Skin of body (tissue), 1 donor: ENCODE measurements at regions not wholly inside any gene's neighbourhood (a gene's known extent, or its start where the extent isn't known, plus 50 kb on each side); places are given as distances from the start of the nearest gene placed in this dataset.

Experiments used
- DNase-seq: peaks from one replicate; lab custom pipeline; 2025; lab: John Stamatoyannopoulos, UW

- DNase-seq, result no peak
Observed at GRCh38 chr2:8027387-8027786, 654.5 kb upstream of the ID2 start.

GRCh38 chr2:8028036-8028435, 653.8 kb upstream of the ID2 start:
- DNase-seq, result no peak

DNA sequence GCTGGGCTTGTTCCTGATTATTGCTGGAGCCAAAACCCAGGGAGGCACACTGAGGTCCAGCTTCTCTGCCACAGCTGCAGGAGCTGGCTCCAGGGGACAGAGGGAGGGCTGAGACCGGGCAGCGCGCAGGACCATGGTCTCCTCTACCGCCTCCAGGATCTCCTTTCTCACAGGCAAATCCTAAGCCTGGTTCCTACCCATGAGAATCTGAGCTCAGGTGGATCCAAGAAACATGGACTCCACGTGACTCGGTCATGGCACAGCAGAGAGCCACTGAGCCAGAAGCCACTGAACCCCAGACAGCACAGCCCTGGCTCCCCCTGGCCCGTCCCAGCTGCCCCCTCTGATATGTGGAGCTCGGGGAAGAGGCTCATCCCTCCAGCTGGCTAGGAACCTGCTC, 653.4 kb upstream of the ID2 start:
- no peak for DNase-seq

GRCh38 chr2:8028981-8029380, 652.9 kb upstream of the ID2 start:
- DNase-seq, result no peak

DNA sequence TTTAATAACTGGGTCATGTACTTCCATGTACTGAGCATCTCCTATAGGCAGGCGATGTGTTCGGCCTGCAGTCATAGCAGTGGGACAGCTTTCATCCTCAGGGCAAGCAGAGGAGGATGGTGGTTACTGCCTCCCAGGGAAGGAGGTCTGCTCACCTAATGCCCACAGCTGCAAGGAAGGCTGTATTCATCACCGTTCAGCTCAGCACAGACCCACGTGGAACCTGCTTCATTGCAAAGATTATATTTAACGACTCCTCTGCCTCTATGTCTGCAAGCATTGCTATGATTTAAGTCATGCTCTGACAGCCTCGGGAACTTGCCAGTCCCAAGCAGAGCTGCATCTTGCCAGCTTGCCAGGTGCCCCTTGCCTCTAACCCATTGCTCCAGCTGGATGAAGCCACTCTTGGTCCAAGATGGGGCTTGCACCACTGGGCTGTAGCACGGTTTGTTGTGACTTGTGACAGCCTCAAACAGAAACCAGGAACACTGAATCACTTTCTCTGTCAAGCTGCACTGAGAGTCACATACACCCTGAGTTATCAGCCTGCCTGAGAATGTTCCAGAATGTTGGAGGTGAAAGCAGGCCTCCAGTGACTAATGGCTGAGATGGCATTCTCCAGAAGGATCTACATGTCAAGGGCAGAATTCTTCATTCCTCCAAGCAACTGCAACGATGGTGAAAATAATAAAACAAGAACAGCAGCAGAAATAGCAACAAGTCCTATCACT, 651.1 kb upstream of the ID2 start:
- no peak for DNase-seq

DNA sequence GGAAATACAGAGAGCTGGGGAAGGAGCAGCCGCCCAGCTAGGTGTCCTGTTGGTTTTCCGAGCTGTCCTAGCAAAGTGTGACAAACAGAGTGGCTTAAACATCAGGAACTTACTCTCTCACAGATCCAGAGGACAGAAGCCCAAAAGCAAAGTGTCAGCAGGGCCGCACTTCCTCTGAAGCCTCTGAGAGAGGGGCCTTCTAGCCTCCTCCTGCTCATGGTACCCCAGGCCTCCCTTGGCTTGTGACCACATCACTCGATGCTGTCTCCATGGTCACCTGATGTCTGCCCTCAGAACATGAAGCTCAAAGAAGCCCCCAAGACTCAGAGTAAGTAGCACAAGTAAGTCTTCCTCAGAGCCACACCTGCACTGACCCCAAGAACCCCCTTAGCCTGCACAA, 650.5 kb upstream of the ID2 start:
- no peak for DNase-seq

DNA sequence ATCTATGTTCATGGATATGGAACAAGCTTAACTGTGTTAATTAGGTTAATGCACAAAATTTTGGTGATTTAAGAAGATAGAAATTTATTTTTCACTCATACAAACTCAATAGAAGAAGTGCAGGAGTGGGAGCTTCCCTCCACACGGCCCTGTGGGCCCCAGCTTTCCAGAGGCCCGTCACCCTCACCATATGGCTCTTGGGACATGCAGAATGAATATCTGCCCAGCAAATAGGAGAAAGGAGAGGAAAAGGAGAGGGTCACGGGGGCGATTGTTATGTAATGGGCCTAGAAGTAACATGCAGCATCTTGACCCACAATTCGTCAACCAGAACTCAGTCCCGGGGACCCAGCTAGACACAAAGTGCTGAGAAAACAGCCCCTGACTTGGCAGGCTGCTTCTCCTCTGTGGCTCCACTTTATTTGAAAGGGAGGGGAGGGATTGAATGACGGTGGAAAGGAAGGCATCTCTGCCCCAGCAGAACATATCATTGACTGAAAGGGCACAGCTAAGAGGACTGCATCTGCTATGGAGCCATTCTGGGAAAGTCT, 648.2 kb upstream of the ID2 start:
- DNase-seq, result no peak

DNA sequence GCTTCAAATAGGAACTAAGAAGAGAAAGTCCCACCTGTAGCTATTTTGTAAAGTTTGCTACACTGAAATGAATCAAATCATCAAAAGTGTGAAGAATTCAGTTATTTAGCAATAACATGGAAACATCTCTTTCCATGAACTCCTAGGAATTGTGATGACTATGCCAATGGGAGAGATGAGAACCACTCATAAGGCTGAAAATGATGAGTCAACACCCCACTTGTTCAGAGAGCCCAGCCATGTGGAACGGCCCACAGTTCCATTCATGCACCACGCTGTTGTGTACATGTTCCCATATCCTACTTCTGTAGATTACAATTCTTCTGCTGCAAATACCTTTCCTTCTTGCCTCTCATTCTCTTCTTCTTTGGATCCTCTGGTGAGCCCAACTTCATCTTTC, 645.5 kb upstream of the ID2 start:
- no peak for DNase-seq

DNA sequence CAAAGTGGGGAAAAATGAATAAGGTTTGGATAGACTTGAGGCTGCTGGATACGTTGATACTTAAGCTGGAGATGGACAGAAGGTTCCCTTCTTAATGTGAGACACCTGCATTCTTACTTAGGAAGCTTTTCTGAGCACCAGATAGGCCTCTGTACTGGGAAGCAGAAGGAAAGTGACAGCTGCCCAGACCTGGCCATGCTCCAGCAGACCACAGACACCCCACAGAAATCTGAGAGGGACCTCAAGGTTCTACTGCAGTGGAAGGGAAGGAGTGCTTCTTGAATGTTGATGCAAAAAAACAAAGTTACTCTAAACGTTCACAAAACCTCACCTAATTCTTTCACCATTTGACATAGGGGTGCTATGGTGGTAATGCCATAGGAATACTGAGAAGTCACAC, 642.1 kb upstream of the ID2 start:
- DNase-seq, result no peak

GRCh38 chr2:8043295-8043694, 638.6 kb upstream of the ID2 start:
- no peak for DNase-seq

DNA sequence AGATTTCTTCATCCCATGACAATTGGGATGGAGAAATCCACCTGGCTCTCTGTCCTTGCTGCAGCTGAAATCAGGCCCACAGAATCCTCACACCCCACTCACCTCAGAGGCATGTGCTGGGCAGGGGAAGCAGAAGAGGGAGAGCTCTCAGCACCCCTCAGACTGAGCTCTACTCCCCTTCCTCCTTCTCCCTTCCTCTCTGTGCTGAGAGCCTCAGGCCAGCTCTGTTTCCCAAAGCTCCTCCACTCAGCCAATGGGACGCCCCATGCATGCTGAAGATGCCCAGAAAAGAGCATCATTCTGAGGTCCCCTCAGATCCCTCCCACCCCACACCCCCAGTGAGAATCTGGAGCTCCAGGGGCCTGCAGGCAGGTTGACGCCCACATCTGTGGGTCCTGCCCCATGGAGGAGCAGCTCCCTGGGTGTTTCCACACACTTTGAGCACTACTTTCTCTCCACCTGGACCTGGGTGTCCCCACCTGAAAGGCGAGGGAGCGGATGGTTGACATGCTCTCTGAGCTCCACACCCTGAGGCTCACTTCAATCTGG, 637.7 kb upstream of the ID2 start:
- no peak for DNase-seq

GRCh38 chr2:8045081-8045614, 636.7 kb upstream of the ID2 start:
- no peak for DNase-seq

DNA sequence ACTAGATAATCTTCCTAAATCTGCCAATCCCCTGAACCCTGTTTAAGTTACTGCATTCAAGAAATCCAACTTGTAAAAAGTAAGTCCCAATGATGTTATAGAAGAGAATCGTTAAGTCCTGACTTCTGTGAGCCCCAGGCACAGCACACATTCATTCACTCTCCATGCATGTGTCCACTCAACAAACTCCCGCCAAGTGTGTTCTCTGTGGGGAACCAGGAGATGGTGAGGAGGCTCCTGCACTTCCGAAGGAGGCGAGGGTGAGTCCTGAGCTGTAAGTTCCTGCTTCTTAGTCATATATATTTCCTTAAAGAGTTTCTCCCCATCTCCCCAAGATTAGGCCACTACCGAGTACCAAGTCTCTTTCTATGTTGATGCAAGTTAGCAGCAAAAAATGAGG, 635.0 kb upstream of the ID2 start:
- no peak for DNase-seq

DNA sequence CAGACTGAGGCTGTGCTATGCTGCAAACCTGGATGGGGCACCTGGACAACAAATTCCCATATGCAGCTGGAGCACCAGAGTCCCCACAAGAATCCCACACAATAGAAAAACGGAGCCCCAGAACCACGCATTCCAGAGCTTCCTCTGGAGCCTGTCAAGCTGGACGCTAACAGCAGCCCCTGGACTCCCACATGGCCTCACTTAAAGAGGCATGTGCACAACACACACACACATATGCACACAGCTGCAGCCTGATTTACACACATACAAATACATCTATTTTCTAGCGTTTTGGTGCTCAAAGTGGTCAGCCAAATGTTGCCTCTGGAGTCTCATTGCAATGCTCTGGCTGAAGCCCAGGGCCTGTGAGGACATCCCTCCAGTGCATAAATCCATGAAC, 632.7 kb upstream of the ID2 start:
- DNase-seq, result peak; percentile 60

DNA sequence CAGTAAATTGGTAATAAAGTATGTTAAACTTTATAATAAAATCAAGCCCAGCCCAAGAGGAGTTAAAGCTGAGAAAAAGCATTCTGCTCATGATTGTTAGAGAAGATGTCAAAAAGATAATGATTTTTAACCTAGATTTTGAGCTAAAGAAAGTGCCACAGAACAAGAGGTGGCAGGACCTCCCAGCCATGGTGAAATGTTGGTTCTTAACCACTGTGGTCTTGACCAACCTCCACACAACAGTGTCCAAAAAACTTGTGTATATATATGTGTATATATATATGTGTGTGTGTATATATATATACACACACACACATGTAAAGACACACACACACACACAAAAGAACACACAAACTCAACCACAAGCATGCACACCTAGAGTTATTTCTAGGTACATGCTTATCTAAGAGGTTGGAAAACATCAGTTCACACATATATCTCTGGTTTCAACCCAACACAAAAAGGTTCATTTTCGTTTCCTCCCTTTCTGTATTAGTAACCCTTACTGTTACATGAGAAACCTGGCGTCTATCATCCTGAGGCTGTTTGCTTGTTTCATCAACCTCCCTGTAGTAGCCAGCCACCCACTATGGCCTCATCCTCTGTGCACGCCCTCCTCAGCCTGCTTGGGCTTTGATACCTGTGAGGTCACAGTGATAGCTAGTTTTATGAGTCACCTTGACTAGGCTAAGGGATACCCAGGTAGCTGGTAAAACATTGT, 631.8 kb upstream of the ID2 start:
- no peak for DNase-seq

- DNase-seq, result no peak
Observed at GRCh38 chr2:8053216-8053615, 628.6 kb upstream of the ID2 start.

DNA sequence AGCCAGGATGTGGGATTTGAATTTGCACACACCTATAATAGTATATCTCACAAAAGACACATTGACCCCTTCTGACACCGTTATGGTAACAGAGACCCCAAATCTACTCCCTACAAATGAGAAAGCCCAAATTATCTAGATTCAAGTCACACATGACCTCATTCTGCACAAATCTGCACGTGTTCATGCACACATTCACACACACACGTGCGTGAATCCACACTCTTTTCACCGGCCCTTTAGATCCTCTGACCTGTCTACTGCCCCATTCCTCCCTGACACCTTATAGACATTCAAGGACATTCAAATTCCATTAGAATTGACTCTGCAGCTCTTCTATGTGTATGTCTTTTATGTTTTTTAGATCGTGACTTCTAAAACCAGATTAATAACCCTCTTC, 627.8 kb upstream of the ID2 start:
- no peak for DNase-seq

GRCh38 chr2:8058652-8059051, 623.2 kb upstream of the ID2 start:
- no peak for DNase-seq

GRCh38 chr2:8059255-8059654, 622.6 kb upstream of the ID2 start:
- no peak for DNase-seq

DNA sequence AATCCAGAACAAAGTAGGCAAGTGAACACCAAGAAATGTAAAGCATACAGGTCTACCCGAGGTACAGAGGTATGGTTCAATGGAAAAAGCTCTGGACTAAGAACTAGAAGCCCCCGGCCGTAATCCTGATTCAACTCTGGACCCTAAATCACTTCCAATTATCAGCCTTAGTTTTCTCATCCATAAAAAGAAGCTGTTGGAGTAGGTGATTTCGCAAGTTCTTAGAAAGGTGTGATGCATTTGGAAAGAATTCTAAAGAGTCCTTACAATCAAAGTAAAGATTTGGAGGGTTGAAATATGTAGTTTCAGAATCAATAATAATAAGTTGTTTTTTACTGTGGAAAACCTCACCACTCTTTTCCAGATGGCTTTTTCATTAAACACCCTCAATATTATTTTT, 622.1 kb upstream of the ID2 start:
- no peak for DNase-seq

- DNase-seq, result no peak
Observed at GRCh38 chr2:8061219-8061618, 620.6 kb upstream of the ID2 start.

DNA sequence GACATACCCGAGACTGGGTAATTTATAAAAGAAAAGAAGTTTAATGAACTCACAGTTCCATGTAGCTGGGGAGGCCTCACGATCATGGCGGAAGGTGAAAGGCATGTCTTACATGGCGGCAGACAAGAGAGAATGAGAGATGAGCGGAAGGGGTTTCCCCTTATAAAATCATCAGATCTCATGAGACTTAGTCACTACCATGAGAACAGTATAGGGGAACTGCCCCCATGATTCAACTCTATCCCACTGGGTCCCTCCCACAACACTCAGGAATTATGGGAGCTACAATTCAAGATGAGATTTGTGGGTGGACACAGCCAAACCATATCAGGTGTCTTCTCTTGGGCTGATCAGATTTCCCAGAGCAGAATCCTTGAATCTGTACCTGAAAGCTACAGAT, 617.3 kb upstream of the ID2 start:
- no peak for DNase-seq

DNA sequence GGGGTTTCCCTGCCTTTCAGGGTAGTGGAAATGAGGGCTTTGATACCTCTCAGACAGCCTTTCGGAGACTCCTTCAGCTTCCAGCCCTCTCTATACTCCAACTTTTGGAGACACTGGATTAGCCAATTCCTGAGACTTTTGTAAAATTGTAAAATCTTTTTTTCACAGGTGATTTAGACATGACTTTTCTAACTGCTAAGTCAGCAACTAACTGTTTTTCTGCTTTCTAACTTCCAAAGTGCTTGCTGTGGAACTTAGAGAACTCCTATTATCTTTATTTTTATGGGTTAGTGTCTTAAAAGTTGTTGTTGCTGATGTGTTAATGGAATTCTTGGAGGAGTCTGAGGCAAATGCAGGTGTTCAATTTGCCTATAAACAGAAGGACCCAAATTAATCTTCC, 616.7 kb upstream of the ID2 start:
- no peak for DNase-seq
